K562 (cell line): ENCODE measurements at regions not wholly inside any gene's neighbourhood (a gene's known extent, or its start where the extent isn't known, plus 50 kb on each side); places are given as distances from the start of the nearest gene placed in this dataset.

ENCODE experiments used
- CBX3 ChIP-seq, 2 experiments: IDR thresholded peaks; 1 replicate in 1 of 2; 2 replicates in 1 of 2; pipeline ENCODE4 v1.6.1; 2012; ENCODE audit warnings: inconsistent platforms in 2 of 2, low read length in 2 of 2, borderline replicate concordance in 1 of 2, control low read depth in 1 of 2
- NFYB ChIP-seq: IDR thresholded peaks from 2 replicates; pipeline ENCODE4 v1.6.1; 2011; ENCODE audit warnings: mild to moderate bottlenecking, moderate library complexity; ENCODE audit not compliant: insufficient read length; ENCODE audit errors: extremely low read depth
- SOX6 ChIP-seq: fragments of 450-650 bp; IDR thresholded peaks from 2 replicates; pipeline ENCODE4 v1.6.1; 2014; ENCODE audit warnings: mild to moderate bottlenecking

GRCh38 chr1:5577255-5578040 lies 414.8 kb downstream of the NPHP4 start:
- TF ChIP-seq CBX3 (IDR thresholded peaks at IDR 0.05; ENCODE audit: borderline replicate concordance in 1 of 2, low read length in 2 of 2): no peak
- no peak for TF ChIP-seq SOX6
- no peak for TF ChIP-seq NFYB
